ENCODE measurements at regions not wholly inside any gene's neighbourhood (a gene's known extent, or its start where the extent isn't known, plus 50 kb on each side); places are given as distances from the start of the nearest gene placed in this dataset.
A peak's percentile ranks its signal among the peaks of the same experiment; 100 is the strongest.

DNA sequence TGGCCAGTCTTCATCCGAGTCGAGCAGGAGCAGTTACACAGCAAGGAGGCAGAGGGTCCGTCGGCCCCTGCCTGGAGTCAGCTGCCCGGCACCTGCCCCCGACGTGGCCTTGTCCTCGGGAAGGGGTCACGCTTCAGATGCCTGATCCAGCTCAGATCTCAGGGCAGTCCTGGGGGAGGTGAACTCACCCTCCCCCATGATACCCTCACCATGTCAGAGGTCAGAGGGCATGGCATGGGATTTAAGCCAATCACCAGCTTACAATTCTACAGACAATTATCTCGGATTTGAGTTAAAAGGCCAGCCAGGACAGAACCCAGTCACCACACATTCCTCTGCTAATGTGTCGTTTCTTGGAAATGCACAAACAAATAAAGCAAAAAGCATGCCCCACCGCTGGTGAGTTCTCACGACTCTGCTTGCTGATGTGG lies 211.3 kb downstream of the FOXL1 start:
- no peaks in the 10 kb centered on the region for H3K9me3 Mint-ChIP-seq
- CTCF ChIA-PET, result interaction anchor here (0.6 to 1.5 kb wide), 2 partner anchors 45 to 84 kb away, joined by 3 to 4 read pairs; no protein-coding TSS in a partner anchor
- H3K4me1 Mint-ChIP-seq, result peaks cover 42% of the 10 kb centered on the region
- no peaks in the 10 kb centered on the region for H3K27me3 Mint-ChIP-seq (ENCODE audit: low read depth)
- no peak for DNase-seq (ENCODE audit: low spot score)
- ATAC-seq, result no peak
- no peaks in the 10 kb centered on the region for H3K36me3 Mint-ChIP-seq
- no peak overlapping the region for H3K4me3 Mint-ChIP-seq
- no peak overlapping the region; the same call in 1 of the 2 replicates for H3K27ac Mint-ChIP-seq
- TF ChIP-seq ZNF425 (CRISPR knock-in tag; conservative IDR thresholded peaks at IDR 0.05), result no peak
- TF ChIP-seq RORB (CRISPR knock-in tag; IDR thresholded peaks at IDR 0.05), result no peak
- TF ChIP-seq ZNF121 (CRISPR knock-in tag; IDR thresholded peaks at IDR 0.05), result 0 out of 2 replicates have a peak, but pooled peaks have one; percentile 17
- no peak for TF ChIP-seq IRF2 (CRISPR knock-in tag; IDR thresholded peaks at IDR 0.05; ENCODE audit: borderline replicate concordance, low read depth)
- TF ChIP-seq ZNF232 (CRISPR knock-in tag; IDR thresholded peaks at IDR 0.05), result no peak
- TF ChIP-seq ZNF396 (CRISPR knock-in tag; IDR thresholded peaks at IDR 0.05; ENCODE audit: borderline replicate concordance), result no peak
- no peak for TF ChIP-seq ZNF423 (CRISPR knock-in tag; IDR thresholded peaks at IDR 0.05)
- no peak for TF ChIP-seq FOXP1 (CRISPR knock-in tag; IDR thresholded peaks at IDR 0.05; ENCODE audit: borderline replicate concordance)
- TF ChIP-seq FOXK1 (CRISPR knock-in tag; IDR thresholded peaks at IDR 0.05), result no peak
- POLR2A ChIA-PET, result no interaction called here

DNA sequence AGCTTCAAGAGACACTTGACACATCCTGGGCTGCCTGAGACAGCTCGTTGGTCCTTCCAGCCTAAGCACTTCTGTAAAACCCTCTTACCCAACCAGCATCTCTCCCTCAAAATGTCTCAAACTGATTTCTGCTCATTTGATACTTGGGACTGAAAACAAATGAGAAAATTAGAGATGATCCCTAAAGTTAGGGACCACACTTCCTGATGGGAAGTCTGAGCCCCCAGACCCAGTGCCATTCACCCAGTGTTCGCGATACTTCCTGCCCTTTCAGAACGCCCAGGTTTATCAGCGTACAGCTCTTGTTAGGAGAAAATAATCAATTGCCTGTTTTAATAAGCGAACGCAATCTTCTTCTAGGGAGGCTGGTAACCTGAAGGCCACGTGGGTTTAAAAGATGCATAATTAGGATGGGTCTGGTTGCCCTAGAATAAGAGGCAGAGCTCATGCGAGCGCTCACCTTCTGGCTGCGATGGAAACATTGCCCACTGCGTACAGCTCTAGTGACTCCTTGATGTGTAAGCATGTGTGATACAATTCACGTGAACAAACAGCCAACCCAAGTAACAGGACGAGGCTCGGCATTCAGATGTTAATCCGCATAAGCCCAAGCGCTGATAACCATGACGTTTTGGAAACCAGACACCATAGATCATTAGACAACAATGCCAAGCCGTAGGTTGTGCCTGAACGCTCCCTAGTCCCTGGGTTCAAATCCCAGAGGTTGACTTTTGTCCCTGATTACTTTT lies 213.1 kb downstream of the FOXL1 start:
- ATAC-seq (no peak), DNase-seq (ENCODE audit: low spot score) (no peak)
- H3K27me3 Mint-ChIP-seq (ENCODE audit: low read depth), result no peaks in the 10 kb centered on the region
- H3K9me3 Mint-ChIP-seq, result no peaks in the 10 kb centered on the region
- ChIA-PET POLR2A (no interaction called here), CTCF (interaction anchor here (0.7 to 1.0 kb wide), 3 partner anchors 28 to 83 kb away, joined by 3 read pairs; no protein-coding TSS in a partner anchor)
- peaks cover 42% of the 10 kb centered on the region for H3K4me1 Mint-ChIP-seq
- H3K4me3 Mint-ChIP-seq, result no peak overlapping the region
- TF ChIP-seq ZNF423 (CRISPR knock-in tag; IDR thresholded peaks at IDR 0.05), result no peak
- TF ChIP-seq ZNF138 (CRISPR knock-in tag; conservative IDR thresholded peaks at IDR 0.05), result no peak
- no peak for TF ChIP-seq ZNF416 (CRISPR knock-in tag; IDR thresholded peaks at IDR 0.05)
- TF ChIP-seq FOXP1 (CRISPR knock-in tag; IDR thresholded peaks at IDR 0.05; ENCODE audit: borderline replicate concordance), result no peak
- no peak for TF ChIP-seq MAX (CRISPR knock-in tag; IDR thresholded peaks at IDR 0.05)
- TF ChIP-seq, protein P1, sequence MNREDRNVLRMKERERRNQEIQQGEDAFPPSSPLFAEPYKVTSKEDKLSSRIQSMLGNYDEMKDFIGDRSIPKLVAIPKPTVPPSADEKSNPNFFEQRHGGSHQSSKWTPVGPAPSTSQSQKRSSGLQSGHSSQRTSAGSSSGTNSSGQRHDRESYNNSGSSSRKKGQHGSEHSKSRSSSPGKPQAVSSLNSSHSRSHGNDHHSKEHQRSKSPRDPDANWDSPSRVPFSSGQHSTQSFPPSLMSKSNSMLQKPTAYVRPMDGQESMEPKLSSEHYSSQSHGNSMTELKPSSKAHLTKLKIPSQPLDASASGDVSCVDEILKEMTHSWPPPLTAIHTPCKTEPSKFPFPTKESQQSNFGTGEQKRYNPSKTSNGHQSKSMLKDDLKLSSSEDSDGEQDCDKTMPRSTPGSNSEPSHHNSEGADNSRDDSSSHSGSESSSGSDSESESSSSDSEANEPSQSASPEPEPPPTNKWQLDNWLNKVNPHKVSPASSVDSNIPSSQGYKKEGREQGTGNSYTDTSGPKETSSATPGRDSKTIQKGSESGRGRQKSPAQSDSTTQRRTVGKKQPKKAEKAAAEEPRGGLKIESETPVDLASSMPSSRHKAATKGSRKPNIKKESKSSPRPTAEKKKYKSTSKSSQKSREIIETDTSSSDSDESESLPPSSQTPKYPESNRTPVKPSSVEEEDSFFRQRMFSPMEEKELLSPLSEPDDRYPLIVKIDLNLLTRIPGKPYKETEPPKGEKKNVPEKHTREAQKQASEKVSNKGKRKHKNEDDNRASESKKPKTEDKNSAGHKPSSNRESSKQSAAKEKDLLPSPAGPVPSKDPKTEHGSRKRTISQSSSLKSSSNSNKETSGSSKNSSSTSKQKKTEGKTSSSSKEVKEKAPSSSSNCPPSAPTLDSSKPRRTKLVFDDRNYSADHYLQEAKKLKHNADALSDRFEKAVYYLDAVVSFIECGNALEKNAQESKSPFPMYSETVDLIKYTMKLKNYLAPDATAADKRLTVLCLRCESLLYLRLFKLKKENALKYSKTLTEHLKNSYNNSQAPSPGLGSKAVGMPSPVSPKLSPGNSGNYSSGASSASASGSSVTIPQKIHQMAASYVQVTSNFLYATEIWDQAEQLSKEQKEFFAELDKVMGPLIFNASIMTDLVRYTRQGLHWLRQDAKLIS (CRISPR knock-in tag; IDR thresholded peaks at IDR 0.05; ENCODE audit: borderline replicate concordance), result no peak
- H3K36me3 Mint-ChIP-seq, result no peaks in the 10 kb centered on the region
- no peak overlapping the region for H3K27ac Mint-ChIP-seq

DNA sequence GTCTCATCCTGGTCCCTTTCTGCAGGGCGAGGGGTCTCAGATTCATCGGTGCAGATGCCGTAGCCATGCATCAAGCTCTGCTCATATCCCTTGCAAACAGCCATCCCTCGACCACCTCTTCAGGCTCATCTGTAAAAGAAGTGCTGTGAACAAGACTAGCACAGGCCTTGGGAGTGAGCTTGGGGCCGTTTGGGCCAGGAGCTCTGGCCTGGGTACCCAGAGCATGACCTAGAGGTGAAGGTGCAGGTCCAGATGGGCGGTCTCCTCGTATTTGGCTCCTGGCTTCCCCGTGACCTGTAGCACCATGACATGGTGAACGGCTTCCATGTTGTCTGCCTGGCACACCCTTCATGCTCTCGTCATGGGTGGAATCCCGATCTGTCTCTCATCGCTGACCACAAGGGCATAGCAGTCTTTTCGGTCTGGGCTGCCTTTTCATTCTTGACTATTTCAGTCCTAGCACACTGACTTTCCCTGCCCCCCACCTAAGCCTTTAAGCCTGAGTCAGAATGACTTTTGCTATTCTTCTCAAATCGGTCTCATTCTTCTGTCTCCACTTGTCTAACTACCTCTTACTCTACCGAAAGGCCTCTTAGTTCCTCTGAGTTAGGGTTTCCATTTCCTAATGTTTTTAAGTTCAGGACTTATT lies 216.0 kb downstream of the FOXL1 start:
- ATAC-seq (no peak), DNase-seq (ENCODE audit: low spot score) (no peak)
- no peak overlapping the region for H3K27ac Mint-ChIP-seq
- peaks cover 3% of the 10 kb centered on the region; the same call in 1 of the 2 replicates for H3K27me3 Mint-ChIP-seq (ENCODE audit: low read depth)
- no peak overlapping the region for H3K4me3 Mint-ChIP-seq
- peaks cover 22% of the 10 kb centered on the region for H3K4me1 Mint-ChIP-seq
- ChIA-PET CTCF (interaction anchor here (1.2 kb wide), 1 partner anchor 80 kb away, joined by 3 read pairs; no protein-coding TSS in a partner anchor), POLR2A (no interaction called here)
- peaks cover 2% of the 10 kb centered on the region for H3K9me3 Mint-ChIP-seq
- H3K36me3 Mint-ChIP-seq, result no peaks in the 10 kb centered on the region
- TF ChIP-seq ZNF121 (CRISPR knock-in tag; IDR thresholded peaks at IDR 0.05) (no peak), ZNF281 (CRISPR knock-in tag; IDR thresholded peaks at IDR 0.05) (no peak), NR2C2 (CRISPR knock-in tag; IDR thresholded peaks at IDR 0.05) (no peak), ZNF232 (CRISPR knock-in tag; IDR thresholded peaks at IDR 0.05) (no peak), KAT7 (CRISPR knock-in tag; IDR thresholded peaks at IDR 0.05; ENCODE audit: borderline replicate concordance) (no peak)
- TF ChIP-seq, protein P2, sequence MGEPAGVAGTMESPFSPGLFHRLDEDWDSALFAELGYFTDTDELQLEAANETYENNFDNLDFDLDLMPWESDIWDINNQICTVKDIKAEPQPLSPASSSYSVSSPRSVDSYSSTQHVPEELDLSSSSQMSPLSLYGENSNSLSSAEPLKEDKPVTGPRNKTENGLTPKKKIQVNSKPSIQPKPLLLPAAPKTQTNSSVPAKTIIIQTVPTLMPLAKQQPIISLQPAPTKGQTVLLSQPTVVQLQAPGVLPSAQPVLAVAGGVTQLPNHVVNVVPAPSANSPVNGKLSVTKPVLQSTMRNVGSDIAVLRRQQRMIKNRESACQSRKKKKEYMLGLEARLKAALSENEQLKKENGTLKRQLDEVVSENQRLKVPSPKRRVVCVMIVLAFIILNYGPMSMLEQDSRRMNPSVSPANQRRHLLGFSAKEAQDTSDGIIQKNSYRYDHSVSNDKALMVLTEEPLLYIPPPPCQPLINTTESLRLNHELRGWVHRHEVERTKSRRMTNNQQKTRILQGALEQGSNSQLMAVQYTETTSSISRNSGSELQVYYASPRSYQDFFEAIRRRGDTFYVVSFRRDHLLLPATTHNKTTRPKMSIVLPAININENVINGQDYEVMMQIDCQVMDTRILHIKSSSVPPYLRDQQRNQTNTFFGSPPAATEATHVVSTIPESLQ (CRISPR knock-in tag; IDR thresholded peaks at IDR 0.05), result no peak
